NCI-H187 (cell line): ENCODE measurements at regions not wholly inside any gene's neighbourhood (a gene's known extent, or its start where the extent isn't known, plus 50 kb on each side); places are given as distances from the start of the nearest gene placed in this dataset.
"Not testable (repeated sequence)": the region's sequence is repeated elsewhere in the genome, so short reads cannot be mapped to it uniquely, and the experiment has no call there.

Experiments
- DNase-seq, 2 experiments: peaks; one replicate each; lab custom pipeline; 2025; lab: John Stamatoyannopoulos, UW

DNA sequence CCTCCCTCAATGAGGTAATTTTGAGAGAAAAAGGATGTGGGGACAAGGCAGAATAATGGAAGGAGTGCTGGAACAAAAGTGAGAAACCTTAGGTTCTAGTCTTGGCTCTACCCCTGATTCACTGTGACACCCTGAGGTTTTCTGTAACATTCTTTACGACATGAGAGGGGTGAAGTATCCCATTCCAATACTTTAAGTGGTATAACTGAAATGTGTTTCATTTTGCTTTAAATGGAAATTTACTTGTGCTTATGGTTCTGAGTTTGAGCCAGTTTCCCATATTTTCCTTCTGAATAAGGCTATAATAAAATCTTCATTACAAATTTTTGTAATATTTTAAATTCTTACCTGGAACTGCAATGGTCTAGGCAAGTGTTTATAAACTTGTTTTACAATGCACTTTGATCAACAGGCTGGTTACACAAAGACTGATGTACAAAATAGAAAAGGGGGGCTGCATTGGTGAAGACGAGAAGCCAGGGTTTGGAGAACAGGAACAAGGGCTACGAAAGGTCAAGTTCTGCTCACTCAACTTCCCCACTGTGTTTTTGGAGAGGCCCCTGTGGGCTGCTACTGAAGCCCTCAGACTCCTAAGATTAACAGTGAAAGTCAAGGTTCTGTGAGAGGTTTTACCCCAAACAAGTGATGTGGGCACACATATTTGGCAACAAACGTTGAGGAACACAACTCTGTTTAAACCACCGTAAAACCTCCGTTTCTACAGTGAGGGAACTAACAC is 171.9 kb upstream of the ELL2 start:
- DNase-seq, result no peak

GRCh38 chr5:96129276-96129675 is 167.6 kb upstream of the ELL2 start:
- DNase-seq, result no peak

DNA sequence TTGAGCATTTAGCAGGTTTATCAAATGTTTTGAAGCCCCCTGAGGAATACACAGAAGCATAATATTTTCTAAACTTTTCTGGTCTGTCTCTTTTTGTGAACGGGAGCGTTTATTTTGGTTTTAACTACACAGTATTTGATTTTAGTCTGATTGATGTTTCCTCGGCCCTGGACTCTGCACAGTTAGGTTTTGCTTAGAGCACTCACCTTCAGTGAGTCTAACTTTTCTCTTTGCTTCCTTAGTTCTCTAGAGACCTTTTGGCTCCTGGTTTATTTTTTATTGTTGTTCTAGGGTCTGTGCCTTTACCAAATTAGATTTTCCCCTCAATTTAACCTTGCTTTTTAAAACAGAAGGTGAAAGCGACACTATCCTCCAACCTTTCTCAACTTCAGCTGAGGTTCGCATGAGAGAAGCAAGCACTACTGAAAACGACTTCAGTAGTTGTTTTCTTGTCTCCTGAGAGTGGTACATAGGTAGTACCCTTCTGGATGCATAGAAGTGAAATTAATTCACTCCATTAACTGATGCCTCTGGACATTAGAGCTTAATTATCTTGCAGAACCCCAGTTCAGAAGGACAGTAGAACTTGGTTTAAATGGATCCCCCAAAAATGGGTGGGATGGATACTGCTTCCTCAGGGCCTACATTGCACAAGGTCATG is 166.7 kb upstream of the ELL2 start:
- DNase-seq, result no peak

GRCh38 chr5:96127538-96127937 is 165.9 kb upstream of the ELL2 start:
- no peak for DNase-seq

GRCh38 chr5:96125231-96125891 is 163.7 kb upstream of the ELL2 start:
- no peak for DNase-seq

GRCh38 chr5:96124589-96124988 is 162.9 kb upstream of the ELL2 start:
- DNase-seq, result no peak

- DNase-seq, result no peak
Observed at GRCh38 chr5:96123418-96123817, 161.8 kb upstream of the ELL2 start.

- DNase-seq, result no peak
Observed at GRCh38 chr5:96121364-96121763, 159.7 kb upstream of the ELL2 start.

DNA sequence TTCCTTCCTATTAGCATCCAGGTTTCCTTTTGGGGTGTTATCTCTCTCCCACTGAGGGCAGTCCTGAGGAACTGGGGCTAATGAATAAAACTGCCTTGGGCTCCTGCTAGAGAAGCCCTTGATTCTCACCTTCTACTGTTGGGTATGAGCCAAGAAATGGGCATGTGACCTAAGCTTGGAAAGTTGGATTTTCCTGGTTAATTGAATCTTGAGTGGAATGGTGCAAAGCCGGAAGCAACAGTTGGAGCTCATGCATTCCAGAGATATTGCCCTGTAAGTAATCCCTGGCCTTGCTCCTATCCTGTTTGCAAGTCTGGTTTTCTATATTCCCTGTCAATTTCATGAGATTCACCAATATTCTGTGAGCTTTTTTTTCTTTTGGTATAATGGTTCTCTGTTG is 158.5 kb upstream of the ELL2 start:
- DNase-seq, result no peak

GRCh38 chr5:96117771-96118651 is 156.4 kb upstream of the ELL2 start:
- no peak for DNase-seq

DNA sequence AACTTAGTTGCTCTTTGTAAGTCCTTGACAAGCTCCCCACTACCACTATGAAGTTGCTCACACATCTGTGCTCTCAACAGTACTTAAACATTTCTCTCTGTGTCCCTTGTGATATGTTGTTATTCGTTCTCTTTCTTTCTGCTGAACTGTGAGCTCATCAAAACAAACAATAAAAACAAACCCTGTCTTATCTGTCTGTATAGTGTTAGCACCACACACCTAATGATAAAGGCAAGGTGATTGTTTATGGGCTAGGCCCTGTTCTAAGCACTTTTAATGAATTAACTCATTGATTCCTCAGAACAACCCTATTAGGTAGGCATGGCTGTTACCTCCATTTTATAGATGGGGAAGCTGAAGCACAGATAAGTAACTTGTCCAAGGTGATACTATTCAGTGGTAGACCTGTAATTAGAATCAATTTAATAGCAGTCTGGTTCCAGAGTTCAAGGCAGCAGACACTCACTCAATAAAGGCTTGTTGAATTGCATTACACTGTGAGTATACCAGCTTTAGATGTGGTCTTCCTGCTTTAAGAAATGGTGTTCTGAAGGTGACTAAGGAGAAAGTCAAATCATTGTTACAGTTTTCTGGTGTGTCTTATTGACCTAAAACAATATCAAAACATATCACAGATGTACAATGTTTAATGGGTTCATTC is 153.6 kb upstream of the ELL2 start:
- DNase-seq, result no peak

- DNase-seq, result no peak
Observed at GRCh38 chr5:96114736-96115135, 153.1 kb upstream of the ELL2 start.

DNA sequence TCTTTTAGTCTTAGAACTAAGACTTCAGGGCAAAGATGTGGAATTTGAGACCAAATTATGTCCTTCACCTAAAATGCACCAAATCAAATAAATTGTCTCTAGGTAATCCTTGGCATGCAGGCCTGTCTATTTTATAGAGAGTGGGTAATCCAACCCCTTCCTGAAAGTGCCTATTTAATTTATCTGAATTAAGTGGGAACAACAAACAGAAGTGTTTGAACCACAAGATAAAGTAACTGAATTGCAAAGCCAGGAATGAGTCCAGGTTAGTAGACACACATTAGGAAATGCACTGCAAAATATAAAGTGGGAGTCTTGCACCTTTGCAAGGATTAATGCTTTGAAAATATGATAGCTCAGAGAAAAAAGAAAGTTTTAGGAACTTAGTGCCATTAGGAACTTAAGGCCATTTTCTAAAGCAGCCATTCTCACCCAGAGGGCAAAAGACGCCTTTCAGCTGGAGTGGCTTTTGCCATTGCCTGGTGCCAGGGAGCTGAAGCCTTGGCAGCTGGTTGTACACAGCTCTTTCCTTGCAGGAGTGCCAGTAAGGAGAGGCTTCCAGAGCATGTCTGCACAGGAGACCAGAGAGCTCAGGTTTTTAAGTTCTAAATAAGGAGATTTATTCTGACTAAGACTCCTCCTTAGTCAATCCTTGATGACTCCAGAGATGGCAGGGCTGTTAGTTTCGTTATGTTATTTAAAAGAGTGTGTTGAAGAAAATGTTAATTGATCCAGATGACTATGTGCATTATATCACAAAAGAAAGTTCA is 151.7 kb upstream of the ELL2 start:
- no peak for DNase-seq

- DNase-seq, result no peak
Observed at GRCh38 chr5:96112703-96113102, 151.1 kb upstream of the ELL2 start.

GRCh38 chr5:96112123-96112670 is 150.5 kb upstream of the ELL2 start:
- no peak for DNase-seq

DNA sequence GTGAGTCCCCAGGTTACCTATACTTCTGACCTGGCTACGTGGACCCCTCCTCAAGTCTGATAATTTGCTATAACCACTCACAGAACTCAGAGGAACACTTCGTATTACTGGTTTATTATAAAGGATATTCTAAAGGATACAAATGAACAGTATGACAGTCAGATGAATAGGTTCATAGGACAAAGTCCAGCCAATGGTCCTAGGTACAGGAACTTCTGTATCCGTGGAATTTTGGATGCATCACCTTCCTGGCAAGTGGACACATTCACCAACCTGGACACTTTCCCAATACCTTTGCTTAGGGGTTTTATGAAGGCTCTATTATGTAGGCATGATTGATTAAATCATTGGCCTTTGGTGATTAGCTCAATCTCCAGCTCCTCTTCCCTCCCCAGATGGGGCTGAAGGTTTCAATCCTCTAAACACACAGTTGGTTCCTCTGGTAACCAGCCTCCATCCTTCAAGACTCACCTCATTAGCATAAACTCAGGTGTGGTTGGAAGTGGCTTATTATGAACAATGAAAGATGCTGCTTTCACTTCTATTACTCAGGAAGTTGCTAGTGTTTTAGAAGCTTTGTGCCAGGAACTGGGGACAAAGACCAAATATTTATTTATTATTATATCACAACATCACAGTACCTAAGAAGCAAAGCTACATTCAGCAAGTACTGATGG is 149.6 kb upstream of the ELL2 start:
- no peak for DNase-seq

DNA sequence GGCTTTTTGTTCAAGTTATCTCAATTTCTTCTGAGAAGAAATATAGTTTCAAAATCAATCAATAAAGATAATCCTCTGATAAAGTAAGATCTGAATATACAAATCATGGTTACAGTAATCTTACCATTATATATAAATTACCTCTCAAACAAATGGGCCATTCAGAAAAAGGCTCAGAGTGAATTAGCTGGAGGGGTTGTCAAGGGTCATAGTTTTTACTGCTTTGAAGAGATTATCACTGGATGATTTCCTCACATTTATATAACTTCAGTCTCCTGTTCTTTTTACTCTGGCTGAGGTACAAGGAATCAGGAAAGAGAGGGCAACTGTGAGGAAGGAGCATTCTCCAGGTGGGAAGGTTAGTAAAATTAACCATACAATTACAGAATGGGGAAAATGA is 148.6 kb upstream of the ELL2 start:
- DNase-seq, result no peak

GRCh38 chr5:96108629-96109028 is 147.0 kb upstream of the ELL2 start:
- DNase-seq, result not testable (repeated sequence)

DNA sequence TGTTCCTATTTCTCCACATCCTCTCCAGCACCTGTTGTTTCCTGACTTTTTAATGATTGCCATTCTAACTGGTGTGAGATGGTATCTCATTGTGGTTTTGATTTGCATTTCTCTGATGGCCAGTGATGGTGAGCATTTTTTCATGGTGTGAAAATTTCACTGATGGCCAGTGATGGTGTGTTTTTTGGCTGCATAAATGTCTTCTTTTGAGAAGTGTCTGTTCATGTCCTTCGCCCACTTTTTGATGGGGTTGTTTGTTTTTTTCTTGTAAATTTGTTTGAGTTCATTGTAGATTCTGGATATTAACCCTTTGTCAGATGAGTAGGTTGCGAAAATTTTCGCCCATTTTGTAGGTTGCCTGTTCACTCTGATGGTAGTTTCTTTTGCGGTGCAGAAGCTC is 142.2 kb upstream of the ELL2 start:
- DNase-seq, result not testable (repeated sequence)
